ENCODE measurements at regions not wholly inside any gene's neighbourhood (a gene's known extent, or its start where the extent isn't known, plus 50 kb on each side); places are given as distances from the start of the nearest gene placed in this dataset.

DNA sequence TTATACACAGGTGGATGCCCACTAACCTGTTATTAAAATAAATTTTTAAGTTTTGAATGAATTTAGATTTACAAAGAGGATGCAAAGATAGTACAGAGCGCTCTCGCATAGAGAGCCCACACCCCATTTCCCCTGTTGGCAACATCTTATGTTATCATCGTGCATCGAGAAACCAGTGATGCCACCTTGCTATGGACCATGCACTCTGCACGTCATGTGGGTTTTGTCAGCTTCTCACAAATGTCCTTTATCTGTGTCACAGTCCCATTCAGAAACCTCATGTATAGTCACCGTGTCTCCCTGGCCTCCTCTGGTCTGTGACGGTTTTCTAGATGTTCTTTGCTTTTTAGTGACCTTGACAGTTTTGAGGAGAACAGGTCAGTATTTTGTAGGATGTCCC lies 60.0 kb downstream of the ING1 start:
- Histone ChIP-seq H3K4me3 (ENCODE audit: low read depth, low read length) (no peak overlapping the region), H3K79me2 (ENCODE audit: control insufficient read depth, insufficient read depth, low read length, unreplicated experiment) (no peaks in the 10 kb centered on the region), H3K36me3 (ENCODE audit: insufficient read depth, low read length) (no peaks in the 10 kb centered on the region), H3K4me1 (ENCODE audit: control insufficient read depth, insufficient read depth, low read length, unreplicated experiment) (no peaks in the 10 kb centered on the region), H2AFZ (ENCODE audit: low read length, unreplicated experiment) (no peak overlapping the region), H3K27ac (ENCODE audit: low read depth, low read length) (no peak overlapping the region), H3K27me3 (ENCODE audit: insufficient read depth, low read length) (peaks cover 56% of the 10 kb centered on the region)

DNA sequence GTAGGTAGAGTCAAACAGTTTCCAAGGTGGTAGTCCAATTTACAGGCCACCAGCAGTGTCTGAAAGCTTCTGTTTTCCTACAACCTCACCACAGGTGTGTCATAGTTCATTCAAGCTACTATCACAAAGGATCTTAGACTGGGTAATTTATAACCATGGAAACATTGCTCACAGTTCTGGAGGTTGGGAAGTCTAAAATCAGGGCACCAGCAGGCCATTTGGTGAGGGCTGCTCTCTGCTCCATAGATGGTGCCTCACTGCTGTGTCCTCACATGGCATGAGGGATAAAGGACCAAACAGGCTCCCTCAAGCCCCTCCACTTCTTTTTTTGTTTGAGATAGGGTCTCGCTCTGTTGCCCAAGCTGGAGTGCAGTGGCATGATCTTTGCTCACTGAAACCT lies 60.6 kb downstream of the ING1 start:
- no peak overlapping the region for H3K27ac ChIP-seq (ENCODE audit: low read depth, low read length)
- no peak overlapping the region for H3K4me3 ChIP-seq (ENCODE audit: low read depth, low read length)
- H3K27me3 ChIP-seq (ENCODE audit: insufficient read depth, low read length): peaks cover 56% of the 10 kb centered on the region
- no peaks in the 10 kb centered on the region for H3K4me1 ChIP-seq (ENCODE audit: control insufficient read depth, insufficient read depth, low read length, unreplicated experiment)
- no peak overlapping the region for H2AFZ ChIP-seq (ENCODE audit: low read length, unreplicated experiment)
- H3K36me3 ChIP-seq (ENCODE audit: insufficient read depth, low read length): no peaks in the 10 kb centered on the region
- no peaks in the 10 kb centered on the region for H3K79me2 ChIP-seq (ENCODE audit: control insufficient read depth, insufficient read depth, low read length, unreplicated experiment)

DNA sequence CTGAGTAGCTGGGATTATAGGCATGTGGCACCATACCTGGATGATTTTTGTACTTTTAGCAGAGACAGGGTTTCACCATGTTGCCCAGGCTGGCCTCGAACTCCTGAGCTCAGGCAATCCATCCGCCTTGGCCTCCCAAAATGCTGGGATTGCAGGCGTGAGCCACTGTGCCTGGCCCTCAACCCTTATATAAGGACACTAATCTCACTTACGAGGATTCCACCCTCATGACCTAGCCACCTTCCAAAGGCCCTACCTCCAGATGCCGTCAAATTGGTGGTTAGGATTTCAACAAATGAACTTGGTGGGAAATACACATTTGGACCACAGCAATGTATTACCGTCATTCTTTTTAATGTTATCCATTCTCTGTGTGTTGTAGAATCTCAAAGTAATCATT lies 61.0 kb downstream of the ING1 start:
- Histone ChIP-seq H3K4me3 (ENCODE audit: low read depth, low read length) (no peak overlapping the region), H3K36me3 (ENCODE audit: insufficient read depth, low read length) (no peaks in the 10 kb centered on the region), H2AFZ (ENCODE audit: low read length, unreplicated experiment) (no peak overlapping the region), H3K4me1 (ENCODE audit: control insufficient read depth, insufficient read depth, low read length, unreplicated experiment) (no peaks in the 10 kb centered on the region), H3K27me3 (ENCODE audit: insufficient read depth, low read length) (peaks cover 52% of the 10 kb centered on the region), H3K27ac (ENCODE audit: low read depth, low read length) (no peak overlapping the region), H3K79me2 (ENCODE audit: control insufficient read depth, insufficient read depth, low read length, unreplicated experiment) (no peaks in the 10 kb centered on the region)

DNA sequence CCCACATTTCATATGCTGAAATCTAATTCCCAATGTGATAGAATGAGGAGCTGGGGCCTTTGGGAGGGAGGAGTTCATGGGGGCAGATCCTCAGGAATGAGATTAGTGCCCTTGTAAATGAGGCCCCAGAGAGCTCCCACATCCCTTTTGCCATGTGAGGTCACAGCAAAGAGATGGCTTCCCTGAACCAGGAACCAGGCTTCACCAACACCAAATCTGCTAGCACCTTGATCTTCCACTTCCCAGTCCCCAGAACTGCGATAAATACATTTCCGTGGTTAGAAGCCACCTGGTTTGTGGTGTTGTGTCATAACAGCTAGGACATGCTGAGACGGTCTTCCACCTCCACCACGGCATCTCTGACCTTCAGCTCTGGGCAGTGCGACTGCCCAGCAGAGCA lies 62.1 kb downstream of the ING1 start:
- no peak overlapping the region for H3K27ac ChIP-seq (ENCODE audit: low read depth, low read length)
- no peaks in the 10 kb centered on the region for H3K79me2 ChIP-seq (ENCODE audit: control insufficient read depth, insufficient read depth, low read length, unreplicated experiment)
- no peaks in the 10 kb centered on the region for H3K4me1 ChIP-seq (ENCODE audit: control insufficient read depth, insufficient read depth, low read length, unreplicated experiment)
- no peaks in the 10 kb centered on the region for H3K36me3 ChIP-seq (ENCODE audit: insufficient read depth, low read length)
- peaks cover 43% of the 10 kb centered on the region for H3K27me3 ChIP-seq (ENCODE audit: insufficient read depth, low read length)
- H2AFZ ChIP-seq (ENCODE audit: low read length, unreplicated experiment): no peak overlapping the region
- H3K4me3 ChIP-seq (ENCODE audit: low read depth, low read length): no peak overlapping the region

DNA sequence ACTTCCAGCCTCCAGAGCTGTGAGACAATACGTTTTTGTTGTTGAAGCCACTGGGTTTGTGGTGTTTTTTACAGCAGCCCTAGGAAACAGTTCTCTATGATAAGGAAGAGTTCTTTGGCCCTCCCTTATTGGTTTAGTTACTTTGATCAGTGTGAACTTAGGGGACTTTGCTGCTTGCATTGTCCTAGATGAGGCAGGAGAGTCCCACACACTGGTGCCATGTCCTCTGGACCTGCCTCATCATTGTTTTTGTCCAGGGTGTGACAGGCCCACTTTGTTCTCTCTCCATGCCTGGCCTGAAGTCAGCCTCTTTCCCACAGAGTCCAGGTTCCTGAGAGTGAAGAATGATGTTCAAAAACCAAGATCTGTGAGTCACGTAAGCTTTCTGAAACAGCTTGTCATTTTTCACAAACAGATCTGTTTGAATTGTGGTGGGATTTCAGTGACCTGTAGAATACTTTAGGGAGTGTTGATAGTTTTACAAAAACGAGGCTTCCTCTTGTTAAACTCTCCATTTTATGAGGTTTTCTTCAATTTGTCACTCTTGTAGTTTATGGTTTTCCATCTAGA lies 63.8 kb downstream of the ING1 start:
- Histone ChIP-seq H2AFZ (ENCODE audit: low read length, unreplicated experiment) (no peak overlapping the region), H3K27me3 (ENCODE audit: insufficient read depth, low read length) (peaks cover 26% of the 10 kb centered on the region), H3K4me1 (ENCODE audit: control insufficient read depth, insufficient read depth, low read length, unreplicated experiment) (no peaks in the 10 kb centered on the region), H3K27ac (ENCODE audit: low read depth, low read length) (no peak overlapping the region), H3K36me3 (ENCODE audit: insufficient read depth, low read length) (no peaks in the 10 kb centered on the region), H3K4me3 (ENCODE audit: low read depth, low read length) (no peak overlapping the region), H3K79me2 (ENCODE audit: control insufficient read depth, insufficient read depth, low read length, unreplicated experiment) (no peaks in the 10 kb centered on the region)

DNA sequence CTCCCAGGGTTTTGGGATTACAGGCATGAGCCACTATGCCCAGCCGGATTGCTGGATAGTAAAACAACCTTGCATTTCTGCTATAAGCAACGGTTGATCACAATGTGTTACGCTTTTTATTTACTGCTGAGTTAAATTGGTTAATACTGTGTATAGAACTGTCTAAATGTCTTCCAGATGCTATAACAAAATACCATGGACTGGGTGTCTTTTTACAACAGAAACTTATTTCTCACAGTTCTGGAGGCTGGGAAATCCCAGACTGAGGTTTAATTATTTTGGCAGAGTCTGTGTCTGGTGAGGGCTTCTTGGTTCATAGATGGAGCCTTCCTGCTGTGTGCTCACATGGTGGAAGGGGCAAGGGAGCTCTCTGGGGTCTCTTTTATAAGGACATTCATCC lies 65.5 kb downstream of the ING1 start:
- Histone ChIP-seq H3K4me1 (ENCODE audit: control insufficient read depth, insufficient read depth, low read length, unreplicated experiment) (no peaks in the 10 kb centered on the region), H3K79me2 (ENCODE audit: control insufficient read depth, insufficient read depth, low read length, unreplicated experiment) (no peaks in the 10 kb centered on the region), H3K36me3 (ENCODE audit: insufficient read depth, low read length) (no peaks in the 10 kb centered on the region), H2AFZ (ENCODE audit: low read length, unreplicated experiment) (no peak overlapping the region), H3K27ac (ENCODE audit: low read depth, low read length) (no peak overlapping the region), H3K4me3 (ENCODE audit: low read depth, low read length) (no peak overlapping the region), H3K27me3 (ENCODE audit: insufficient read depth, low read length) (peaks cover 9% of the 10 kb centered on the region; the same call in 1 of the 2 replicates)

DNA sequence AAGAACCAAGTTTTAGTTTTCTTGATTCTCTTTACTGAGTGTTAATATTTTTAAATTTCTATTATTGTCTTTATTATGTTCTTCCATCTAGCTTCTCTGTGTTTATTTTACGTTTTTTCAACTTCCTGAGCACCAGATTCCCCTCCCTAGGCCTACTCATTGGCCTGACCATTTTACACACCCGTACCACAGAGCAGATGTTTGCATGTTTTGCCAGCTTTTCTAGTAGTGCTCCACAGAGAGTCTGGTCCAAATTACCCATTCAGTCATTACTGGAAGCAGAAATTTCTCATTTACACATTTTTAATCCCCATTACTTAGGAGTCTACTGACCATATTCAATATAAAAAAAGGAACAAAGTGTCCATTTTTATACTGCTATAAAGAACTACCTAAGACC lies 66.9 kb downstream of the ING1 start:
- no peaks in the 10 kb centered on the region for H3K4me1 ChIP-seq (ENCODE audit: control insufficient read depth, insufficient read depth, low read length, unreplicated experiment)
- H2AFZ ChIP-seq (ENCODE audit: low read length, unreplicated experiment): no peak overlapping the region
- H3K27me3 ChIP-seq (ENCODE audit: insufficient read depth, low read length): peaks cover 18% of the 10 kb centered on the region; the same call in 1 of the 2 replicates
- H3K36me3 ChIP-seq (ENCODE audit: insufficient read depth, low read length): no peaks in the 10 kb centered on the region
- H3K4me3 ChIP-seq (ENCODE audit: low read depth, low read length): no peak overlapping the region
- no peaks in the 10 kb centered on the region for H3K79me2 ChIP-seq (ENCODE audit: control insufficient read depth, insufficient read depth, low read length, unreplicated experiment)
- H3K27ac ChIP-seq (ENCODE audit: low read depth, low read length): no peak overlapping the region

DNA sequence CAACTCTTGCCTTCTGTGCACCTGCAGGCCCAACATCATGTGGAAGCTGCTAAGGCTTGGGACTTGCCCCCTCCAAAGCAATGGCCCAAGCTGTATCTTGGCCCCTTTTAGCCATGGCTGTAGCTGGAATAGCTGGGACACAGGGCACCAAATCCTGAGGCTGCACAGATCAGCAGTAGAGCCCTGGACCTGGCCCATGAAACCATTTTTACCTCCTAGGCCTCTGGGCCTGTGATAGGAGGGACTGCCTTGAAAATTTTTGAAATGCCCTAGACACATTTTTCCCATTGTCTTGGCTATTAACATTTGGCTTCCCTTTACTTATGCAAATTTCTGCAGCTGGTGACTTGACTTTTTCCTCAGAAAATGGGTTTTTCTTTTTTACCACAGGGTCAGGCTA lies 68.7 kb downstream of the ING1 start:
- H3K4me3 ChIP-seq (ENCODE audit: low read depth, low read length): no peak overlapping the region
- no peak overlapping the region for H2AFZ ChIP-seq (ENCODE audit: low read length, unreplicated experiment)
- peaks cover 31% of the 10 kb centered on the region for H3K27me3 ChIP-seq (ENCODE audit: insufficient read depth, low read length)
- no peak overlapping the region for H3K27ac ChIP-seq (ENCODE audit: low read depth, low read length)
- H3K4me1 ChIP-seq (ENCODE audit: control insufficient read depth, insufficient read depth, low read length, unreplicated experiment): no peaks in the 10 kb centered on the region
- H3K36me3 ChIP-seq (ENCODE audit: insufficient read depth, low read length): no peaks in the 10 kb centered on the region
- H3K79me2 ChIP-seq (ENCODE audit: control insufficient read depth, insufficient read depth, low read length, unreplicated experiment): no peaks in the 10 kb centered on the region

DNA sequence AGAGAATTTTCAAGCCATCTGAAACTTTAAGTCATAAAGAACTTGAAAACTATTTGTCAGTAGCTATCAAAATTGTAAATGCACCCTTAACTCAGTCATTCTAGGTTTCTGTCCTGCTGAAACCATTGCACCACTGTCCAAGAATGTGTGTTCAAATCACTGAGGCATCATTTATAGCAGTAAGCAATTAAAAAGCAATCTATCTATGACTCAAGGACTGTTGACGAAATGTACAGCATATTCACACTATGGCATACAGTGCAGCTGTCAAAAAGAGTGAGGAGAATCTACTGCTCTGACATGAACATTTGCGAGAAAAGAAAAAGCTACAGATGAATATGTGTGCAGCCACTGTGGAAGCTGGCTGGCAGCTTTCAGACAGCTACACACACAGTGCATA lies 71.2 kb downstream of the ING1 start:
- H3K27ac ChIP-seq (ENCODE audit: low read depth, low read length): no peak overlapping the region

DNA sequence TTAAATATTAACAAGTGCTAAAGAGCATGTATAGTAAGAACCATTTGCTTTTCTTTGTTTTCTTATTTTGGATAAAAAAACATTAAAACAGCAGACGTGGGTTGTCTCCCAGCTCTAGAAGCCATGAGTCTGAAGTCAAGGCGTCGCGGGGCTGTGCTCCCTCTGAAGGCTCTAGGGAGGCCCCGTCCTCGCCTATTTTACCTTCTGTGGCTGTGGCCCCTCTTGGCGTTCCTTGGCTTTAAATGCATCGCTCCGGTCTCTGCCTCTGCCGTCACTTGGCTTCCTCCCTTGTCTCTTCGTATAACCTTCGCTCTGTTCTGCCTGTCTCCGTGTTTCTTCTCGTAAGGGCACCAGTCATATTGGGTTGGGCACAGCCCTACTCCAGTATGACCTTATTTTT lies 75.3 kb downstream of the ING1 start:
- Histone ChIP-seq H3K79me2 (ENCODE audit: control insufficient read depth, insufficient read depth, low read length, unreplicated experiment) (no peaks in the 10 kb centered on the region), H3K36me3 (ENCODE audit: insufficient read depth, low read length) (no peaks in the 10 kb centered on the region), H3K27me3 (ENCODE audit: insufficient read depth, low read length) (peaks cover 35% of the 10 kb centered on the region), H3K27ac (ENCODE audit: low read depth, low read length) (no peak overlapping the region), H3K4me3 (ENCODE audit: low read depth, low read length) (no peak overlapping the region), H2AFZ (ENCODE audit: low read length, unreplicated experiment) (no peak overlapping the region), H3K4me1 (ENCODE audit: control insufficient read depth, insufficient read depth, low read length, unreplicated experiment) (no peaks in the 10 kb centered on the region)

More for the DNA sequence above, 71.2 kb downstream of the ING1 start:
- H3K36me3 ChIP-seq (ENCODE audit: insufficient read depth, low read length): no peaks in the 10 kb centered on the region
- H3K79me2 ChIP-seq (ENCODE audit: control insufficient read depth, insufficient read depth, low read length, unreplicated experiment): no peaks in the 10 kb centered on the region
- no peak overlapping the region for H3K4me3 ChIP-seq (ENCODE audit: low read depth, low read length)
- H2AFZ ChIP-seq (ENCODE audit: low read length, unreplicated experiment): no peak overlapping the region
- H3K27me3 ChIP-seq (ENCODE audit: insufficient read depth, low read length): peaks cover 35% of the 10 kb centered on the region
- H3K4me1 ChIP-seq (ENCODE audit: control insufficient read depth, insufficient read depth, low read length, unreplicated experiment): no peaks in the 10 kb centered on the region

DNA sequence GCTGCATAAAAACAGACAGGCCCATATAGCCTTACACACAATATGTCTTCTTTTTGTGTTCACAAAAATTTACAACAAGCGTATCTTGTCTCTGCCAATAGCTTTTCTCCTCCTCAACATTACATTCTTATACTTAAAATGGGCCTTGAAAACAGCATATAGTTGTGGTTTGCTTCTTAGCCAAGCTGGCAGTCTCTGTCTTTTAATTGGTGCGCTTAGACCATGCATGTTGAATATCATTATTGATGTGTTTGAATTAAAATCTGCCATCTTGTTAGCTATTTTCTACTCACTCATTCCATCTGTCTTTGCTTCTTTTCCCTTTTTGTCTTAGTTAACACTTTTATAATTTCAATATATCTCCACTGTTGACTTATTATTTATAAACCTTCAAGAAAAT lies 76.4 kb downstream of the ING1 start:
- H3K27me3 ChIP-seq (ENCODE audit: insufficient read depth, low read length): peaks cover 27% of the 10 kb centered on the region
- no peaks in the 10 kb centered on the region for H3K79me2 ChIP-seq (ENCODE audit: control insufficient read depth, insufficient read depth, low read length, unreplicated experiment)

More for the DNA sequence above, 76.4 kb downstream of the ING1 start:
- no peaks in the 10 kb centered on the region for H3K36me3 ChIP-seq (ENCODE audit: insufficient read depth, low read length)
- no peaks in the 10 kb centered on the region for H3K4me1 ChIP-seq (ENCODE audit: control insufficient read depth, insufficient read depth, low read length, unreplicated experiment)
- no peak overlapping the region for H3K4me3 ChIP-seq (ENCODE audit: low read depth, low read length)
- H3K27ac ChIP-seq (ENCODE audit: low read depth, low read length): no peak overlapping the region
- H2AFZ ChIP-seq (ENCODE audit: low read length, unreplicated experiment): no peak overlapping the region
